GM23338 (cell line): ENCODE measurements at regions not wholly inside any gene's neighbourhood (a gene's known extent, or its start where the extent isn't known, plus 50 kb on each side); places are given as distances from the start of the nearest gene placed in this dataset.

ENCODE experiments used
- ATAC-seq: fragments of 200-7000 bp; cut with Tn5 transposase; 3 replicates; pipeline ENCODE4 v1.9.1; 2020
- DNase-seq: peaks from one replicate; pipeline ENCODE4 v3.0.0-alpha.2; 2015; ENCODE audit warnings: low spot score
- H2AFZ ChIP-seq: fragments of 200-600 bp; sonication (generic); 2 replicates; pipeline ENCODE4 v1.8.0; 2016; ENCODE audit warnings: antibody characterized with exemption, mild to moderate bottlenecking, moderate library complexity
- H3F3A ChIP-seq: fragments of 200-600 bp; sonication (generic); replicated peaks from 2 replicates; pipeline ENCODE4 v1.8.0; 2017; ENCODE audit warnings: antibody characterized with exemption, mixed run types, low read depth
- H3K27ac ChIP-seq: fragments of 200-600 bp; sonication (generic); 2 replicates; pipeline ENCODE4 v1.6.1; 2016; ENCODE audit warnings: low read depth
- H3K27me3 ChIP-seq: fragments of 200-600 bp; sonication (generic); 2 replicates; pipeline ENCODE4 v1.8.0; 2016; ENCODE audit warnings: mild to moderate bottlenecking, mixed run types, moderate library complexity; ENCODE audit not compliant: insufficient read depth
- H3K36me3 ChIP-seq: fragments of 200-600 bp; sonication (generic); 2 replicates; pipeline ENCODE4 v1.8.0; 2016; ENCODE audit warnings: mild to moderate bottlenecking; ENCODE audit not compliant: insufficient read depth
- H3K4me1 ChIP-seq: fragments of 200-600 bp; sonication (generic); 2 replicates; pipeline ENCODE4 v1.8.0; 2016; ENCODE audit warnings: mild to moderate bottlenecking, moderate library complexity; ENCODE audit not compliant: insufficient read depth
- H3K4me2 ChIP-seq: fragments of 200-600 bp; sonication (generic); 2 replicates; pipeline ENCODE4 v1.7.1; 2017; ENCODE audit warnings: mixed run types
- H3K4me3 ChIP-seq: fragments of 200-600 bp; sonication (generic); 2 replicates; pipeline ENCODE4 v1.6.1; 2016; ENCODE audit warnings: mixed run types
- H3K79me2 ChIP-seq: fragments of 200-600 bp; sonication (generic); replicated peaks from 2 replicates; pipeline ENCODE4 v1.8.0; 2017; ENCODE audit warnings: mild to moderate bottlenecking; ENCODE audit not compliant: insufficient read depth
- H3K9me2 ChIP-seq: fragments of 200-600 bp; sonication (generic); 2 replicates; pipeline ENCODE4 v1.8.0; 2017; ENCODE audit not compliant: insufficient read depth
- H4K20me1 ChIP-seq: fragments of 200-600 bp; sonication (generic); replicated peaks from 2 replicates; pipeline ENCODE4 v1.8.0; 2017; ENCODE audit warnings: mild to moderate bottlenecking; ENCODE audit not compliant: insufficient read depth
- H3K27ac Mint-ChIP-seq: 2 replicates; pipeline ENCODE4 v1.8.0; 2020; ENCODE audit warnings: inconsistent platforms, mild to moderate bottlenecking, moderate library complexity, mixed read lengths
- H3K27me3 Mint-ChIP-seq: 3 replicates; pipeline ENCODE4 v1.8.0; 2022; ENCODE audit warnings: low read depth, mild to moderate bottlenecking, moderate library complexity, mixed read lengths, inconsistent platforms; ENCODE audit not compliant: insufficient read depth, poor library complexity
- H3K36me3 Mint-ChIP-seq: 3 replicates; pipeline ENCODE4 v1.8.0; 2021; ENCODE audit warnings: low read depth, mild to moderate bottlenecking, inconsistent platforms, moderate library complexity, mixed read lengths
- H3K4me1 Mint-ChIP-seq: 3 replicates; pipeline ENCODE4 v1.8.0; 2020; ENCODE audit warnings: mild to moderate bottlenecking, inconsistent platforms, mixed read lengths
- H3K4me3 Mint-ChIP-seq: 3 replicates; pipeline ENCODE4 v1.8.0; 2021; ENCODE audit warnings: moderate library complexity, mild to moderate bottlenecking, inconsistent platforms, mixed read lengths
- H3K9me3 Mint-ChIP-seq: 3 replicates; pipeline ENCODE4 v1.8.0; 2020; ENCODE audit warnings: moderate library complexity, mild to moderate bottlenecking, inconsistent platforms, mixed read lengths
- CREB1 ChIP-seq: fragments of 250-450 bp; sonication (Bioruptor Pico); IDR thresholded peaks from 2 replicates; pipeline ENCODE4 v1.5.0; 2020; ENCODE audit warnings: low read depth, mild to moderate bottlenecking, moderate library complexity
- EZH2 ChIP-seq: fragments of 200-600 bp; sonication (generic); IDR thresholded peaks from one replicate; pipeline ENCODE4 v1.8.0; 2017; ENCODE audit warnings: antibody characterized with exemption, mild to moderate bottlenecking, low read depth; ENCODE audit not compliant: unreplicated experiment
- EZH2phosphoT487 ChIP-seq: fragments of 200-600 bp; sonication (generic); IDR thresholded peaks from one replicate; pipeline ENCODE4 v1.8.1; 2018; ENCODE audit warnings: antibody characterized with exemption; ENCODE audit not compliant: unreplicated experiment
- NANOG ChIP-seq: IDR thresholded peaks from 2 replicates; pipeline ENCODE4 v1.6.1; 2016; ENCODE audit warnings: antibody characterized with exemption, borderline replicate concordance
- POLR2AphosphoS5 ChIP-seq: IDR thresholded peaks from 2 replicates; pipeline ENCODE4 v1.6.1; 2016; ENCODE audit warnings: antibody characterized with exemption, low read depth
- STAT1 ChIP-seq: IDR thresholded peaks from one replicate; pipeline ENCODE4 v1.6.1; 2016; ENCODE audit warnings: antibody characterized with exemption; ENCODE audit not compliant: unreplicated experiment
- ZNF114 ChIP-seq: fragments of 250-450 bp; sonication (Bioruptor Pico); IDR thresholded peaks from 2 replicates; pipeline ENCODE4 v1.5.0; 2020; ENCODE audit warnings: mild to moderate bottlenecking, moderate library complexity
- ZNF462 ChIP-seq: fragments of 250-450 bp; sonication (Bioruptor Pico); IDR thresholded peaks from 2 replicates; pipeline ENCODE4 v1.5.0; 2020; ENCODE audit warnings: mild to moderate bottlenecking, moderate library complexity
- TF ChIP-seq, protein P1 (sequence below), 2 experiments: fragments of 200-600 bp in 1 of 2; sonication (generic) in 1 of 2; conservative IDR thresholded peaks; 2 replicates each; pipeline versions ENCODE4 v1.5.1 to v1.6.1; 2016 to 2017; ENCODE audit warnings: antibody characterized with exemption in 2 of 2, low read depth in 2 of 2, mild to moderate bottlenecking in 2 of 2, moderate library complexity in 1 of 2

- H3K9me2 ChIP-seq, result no peaks in the 10 kb centered on the region
- H3K36me3 Mint-ChIP-seq, result peaks cover 31% of the 10 kb centered on the region; the same call in 2 of the 3 replicates
Measured at GRCh38 chr18:78927616-78928015, 52.0 kb upstream of the SALL3 start.

More at GRCh38 chr18:78927616-78928015, 52.0 kb upstream of the SALL3 start:
- Mint-ChIP-seq H3K4me1 (no peaks in the 10 kb centered on the region), H3K27me3 (peaks cover 2% of the 10 kb centered on the region), H3K9me3 (peaks cover 95% of the 10 kb centered on the region; the same call in 2 of the 3 replicates), H3K27ac (no peak overlapping the region), H3K4me3 (no peak overlapping the region)
- H3K27me3 ChIP-seq, result no peaks in the 10 kb centered on the region
- no peak overlapping the region for H3K4me3 ChIP-seq
- H4K20me1 ChIP-seq, result no peaks in the 10 kb centered on the region
- no peak overlapping the region for H3K4me2 ChIP-seq
- H3F3A ChIP-seq, result no peaks in the 10 kb centered on the region
- H2AFZ ChIP-seq, result no peak overlapping the region
- TF ChIP-seq NANOG (no peak), POLR2AphosphoS5 (no peak), CREB1 (CRISPR knock-in tag) (no peak), ZNF114 (CRISPR knock-in tag) (no peak), EZH2phosphoT487 (no peak), STAT1 (no peak), EZH2 (no peak), ZNF462 (CRISPR knock-in tag) (no peak)
- TF ChIP-seq, protein P1, sequence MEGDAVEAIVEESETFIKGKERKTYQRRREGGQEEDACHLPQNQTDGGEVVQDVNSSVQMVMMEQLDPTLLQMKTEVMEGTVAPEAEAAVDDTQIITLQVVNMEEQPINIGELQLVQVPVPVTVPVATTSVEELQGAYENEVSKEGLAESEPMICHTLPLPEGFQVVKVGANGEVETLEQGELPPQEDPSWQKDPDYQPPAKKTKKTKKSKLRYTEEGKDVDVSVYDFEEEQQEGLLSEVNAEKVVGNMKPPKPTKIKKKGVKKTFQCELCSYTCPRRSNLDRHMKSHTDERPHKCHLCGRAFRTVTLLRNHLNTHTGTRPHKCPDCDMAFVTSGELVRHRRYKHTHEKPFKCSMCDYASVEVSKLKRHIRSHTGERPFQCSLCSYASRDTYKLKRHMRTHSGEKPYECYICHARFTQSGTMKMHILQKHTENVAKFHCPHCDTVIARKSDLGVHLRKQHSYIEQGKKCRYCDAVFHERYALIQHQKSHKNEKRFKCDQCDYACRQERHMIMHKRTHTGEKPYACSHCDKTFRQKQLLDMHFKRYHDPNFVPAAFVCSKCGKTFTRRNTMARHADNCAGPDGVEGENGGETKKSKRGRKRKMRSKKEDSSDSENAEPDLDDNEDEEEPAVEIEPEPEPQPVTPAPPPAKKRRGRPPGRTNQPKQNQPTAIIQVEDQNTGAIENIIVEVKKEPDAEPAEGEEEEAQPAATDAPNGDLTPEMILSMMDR (conservative IDR thresholded peaks at IDR 0.05; ENCODE audit: low read depth in 2 of 2), result no peak
- ATAC-seq (no peak), DNase-seq (no peak)
- no peaks in the 10 kb centered on the region for H3K4me1 ChIP-seq
- no peaks in the 10 kb centered on the region for H3K79me2 ChIP-seq
- no peak overlapping the region for H3K27ac ChIP-seq
- H3K36me3 ChIP-seq, result no peaks in the 10 kb centered on the region
